MM.1S (cell line): ENCODE measurements at regions not wholly inside any gene's neighbourhood (a gene's known extent, or its start where the extent isn't known, plus 50 kb on each side); places are given as distances from the start of the nearest gene placed in this dataset.

Experiments used
- DNase-seq: peaks from one replicate; pipeline ENCODE4 v3.0.0-alpha.2; 2015
- H2AFZ ChIP-seq: fragments of 300-600 bp; sonication (generic); 2 replicates; pipeline ENCODE4 v1.6.0; 2016; ENCODE audit warnings: antibody characterized with exemption, low read length
- H3F3A ChIP-seq: fragments of 300-600 bp; sonication (generic); 2 replicates; pipeline ENCODE4 v1.6.1; 2016; ENCODE audit warnings: mild to moderate bottlenecking, antibody characterized with exemption, low read length, moderate library complexity, mixed read lengths; ENCODE audit not compliant: insufficient read depth
- H3K27ac ChIP-seq: fragments of 300-600 bp; sonication (generic); 2 replicates; pipeline ENCODE4 v1.5.1; 2016; ENCODE audit warnings: mild to moderate bottlenecking, low read length
- H3K27me3 ChIP-seq: fragments of 300-600 bp; sonication (generic); replicated peaks from 2 replicates; pipeline ENCODE4 v1.6.0; 2016; ENCODE audit warnings: low read length; ENCODE audit not compliant: insufficient read depth
- H3K36me3 ChIP-seq: fragments of 300-600 bp; sonication (generic); replicated peaks from 2 replicates; pipeline ENCODE4 v1.6.1; 2016; ENCODE audit warnings: mild to moderate bottlenecking, low read length, mixed read lengths; ENCODE audit not compliant: insufficient read depth
- H3K4me1 ChIP-seq: fragments of 300-600 bp; sonication (generic); 2 replicates; pipeline ENCODE4 v1.6.1; 2016; ENCODE audit warnings: low read length, mixed read lengths
- H3K4me2 ChIP-seq: fragments of 300-600 bp; sonication (generic); 2 replicates; pipeline ENCODE4 v1.6.0; 2016; ENCODE audit warnings: low read depth, low read length
- H3K4me3 ChIP-seq: fragments of 300-600 bp; sonication (generic); 2 replicates; pipeline ENCODE4 v1.5.1; 2016; ENCODE audit warnings: low read length, mixed read lengths
- H3K79me2 ChIP-seq: fragments of 300-600 bp; sonication (generic); 2 replicates; pipeline ENCODE4 v1.6.1; 2016; ENCODE audit warnings: mixed run types, low read length, mixed read lengths
- H3K9ac ChIP-seq: fragments of 300-600 bp; sonication (generic); 2 replicates; pipeline ENCODE4 v1.6.1; 2016; ENCODE audit warnings: low read length, mixed read lengths
- H3K9me2 ChIP-seq: fragments of 300-600 bp; sonication (generic); replicated peaks from 2 replicates; pipeline ENCODE4 v1.6.1; 2016; ENCODE audit warnings: mild to moderate bottlenecking, low read length, mixed read lengths; ENCODE audit not compliant: insufficient read depth
- H3K9me3 ChIP-seq: fragments of 300-600 bp; sonication (generic); replicated peaks from 2 replicates; pipeline ENCODE4 v1.6.1; 2016; ENCODE audit warnings: mild to moderate bottlenecking, low read length, mixed read lengths; ENCODE audit not compliant: insufficient read depth
- H4K20me1 ChIP-seq: fragments of 300-600 bp; sonication (generic); 2 replicates; pipeline ENCODE4 v1.6.1; 2016; ENCODE audit warnings: mild to moderate bottlenecking, low read length, moderate library complexity, mixed read lengths; ENCODE audit not compliant: insufficient read depth
- CTCF ChIP-seq: fragments of 300-600 bp; sonication (generic); IDR thresholded peaks from 2 replicates; pipeline ENCODE4 v1.5.1; 2016; ENCODE audit warnings: antibody characterized with exemption, low read length, mixed read lengths
- EZH2 ChIP-seq: fragments of 300-600 bp; sonication (generic); optimal IDR thresholded peaks from 2 replicates; pipeline ENCODE3; 2017; ENCODE audit warnings: low read depth, mild to moderate bottlenecking, antibody characterized with exemption, low read length, mixed read lengths
- EZH2phosphoT487 ChIP-seq: fragments of 300-600 bp; sonication (generic); IDR thresholded peaks from 2 replicates; pipeline ENCODE4 v1.6.1; 2018; ENCODE audit warnings: antibody characterized with exemption, low read length

- H3K36me3 ChIP-seq: no peaks in the 10 kb centered on the region
- no peak overlapping the region for H3K9ac ChIP-seq
- H3F3A ChIP-seq: no peaks in the 10 kb centered on the region
- no peak overlapping the region for H3K4me3 ChIP-seq
- no peaks in the 10 kb centered on the region for H3K27me3 ChIP-seq
- no peak for DNase-seq
- H3K27ac ChIP-seq: no peak overlapping the region
- no peak overlapping the region for H2AFZ ChIP-seq
- H3K9me3 ChIP-seq: no peaks in the 10 kb centered on the region
- no peaks in the 10 kb centered on the region for H3K4me1 ChIP-seq
- no peak overlapping the region for H3K4me2 ChIP-seq
- TF ChIP-seq EZH2phosphoT487 (no peak), EZH2 (no peak), CTCF (no peak)
- no peaks in the 10 kb centered on the region for H3K9me2 ChIP-seq
- H3K79me2 ChIP-seq: no peaks in the 10 kb centered on the region
- no peaks in the 10 kb centered on the region for H4K20me1 ChIP-seq
These were observed 339.3 kb downstream of the NKX6-1 start for GRCh38 chr4:84159762-84160161.

GRCh38 chr4:84158670-84159069 is 340.4 kb downstream of the NKX6-1 start:
- TF ChIP-seq EZH2phosphoT487: no peak
- no peak for TF ChIP-seq CTCF
- TF ChIP-seq EZH2: no peak
- no peak overlapping the region for H3K4me2 ChIP-seq
- H3K36me3 ChIP-seq: no peaks in the 10 kb centered on the region
- no peaks in the 10 kb centered on the region for H4K20me1 ChIP-seq
- no peaks in the 10 kb centered on the region for H3K79me2 ChIP-seq
- H3K9me2 ChIP-seq: no peaks in the 10 kb centered on the region
- no peak overlapping the region for H3K27ac ChIP-seq
- no peaks in the 10 kb centered on the region for H3K4me1 ChIP-seq
- no peak overlapping the region for H3K4me3 ChIP-seq
- no peak overlapping the region for H2AFZ ChIP-seq
- no peaks in the 10 kb centered on the region for H3F3A ChIP-seq
- H3K27me3 ChIP-seq: no peaks in the 10 kb centered on the region
- no peak overlapping the region for H3K9ac ChIP-seq
- no peaks in the 10 kb centered on the region for H3K9me3 ChIP-seq
- no peak for DNase-seq

GRCh38 chr4:84151574-84151973 is 347.5 kb downstream of the NKX6-1 start:
- no peak for DNase-seq
- no peaks in the 10 kb centered on the region for H3K9me2 ChIP-seq
- no peaks in the 10 kb centered on the region for H3K27me3 ChIP-seq

More at GRCh38 chr4:84151574-84151973, 347.5 kb downstream of the NKX6-1 start:
- Histone ChIP-seq H3K9me3 (no peaks in the 10 kb centered on the region), H3K4me3 (no peak overlapping the region), H3K79me2 (no peaks in the 10 kb centered on the region), H3K27ac (no peak overlapping the region), H3K4me2 (no peak overlapping the region), H3K9ac (no peak overlapping the region), H3K36me3 (no peaks in the 10 kb centered on the region), H3K4me1 (no peaks in the 10 kb centered on the region), H2AFZ (no peak overlapping the region), H3F3A (0 out of 2 replicates have a peak, but pooled peaks cover 1% of the 10 kb centered on the region), H4K20me1 (no peaks in the 10 kb centered on the region)
- no peak for TF ChIP-seq EZH2
- TF ChIP-seq EZH2phosphoT487: no peak
- TF ChIP-seq CTCF: 0 out of 2 replicates have a peak, but pooled peaks have one; percentile 8
